Mucosa of descending colon (tissue), 3 donors: ENCODE measurements at regions not wholly inside any gene's neighbourhood (a gene's known extent, or its start where the extent isn't known, plus 50 kb on each side); places are given as distances from the start of the nearest gene placed in this dataset.
A peak's percentile ranks its signal among the peaks of the same experiment; 100 is the strongest.

ENCODE experiments used
- ATAC-seq: fragments of 200-7000 bp; cut with Tn5 transposase; one replicate; pipeline ENCODE4 v1.9.1; 2020; ENCODE audit warnings: mild to moderate bottlenecking, moderate library complexity
- DNase-seq, 3 donors: peaks; one replicate each; pipeline ENCODE4 v3.0.0-alpha.2; 2020
- H3K36me3 ChIP-seq: fragments of 200-600 bp; one replicate; pipeline ENCODE4 v1.8.0; 2021; ENCODE audit warnings: low read depth, mild to moderate bottlenecking
- H3K4me1 ChIP-seq: fragments of 200-600 bp; one replicate; pipeline ENCODE4 v1.8.0; 2021; ENCODE audit warnings: low read depth, mild to moderate bottlenecking
- H3K4me3 ChIP-seq: fragments of 200-600 bp; one replicate; pipeline ENCODE4 v1.8.0; 2021; ENCODE audit warnings: mild to moderate bottlenecking
- H3K9me3 ChIP-seq: fragments of 200-600 bp; one replicate; pipeline ENCODE4 v1.8.0; 2021; ENCODE audit warnings: mild to moderate bottlenecking
- intact Hi-C, 2 donors: fragments of 100-400 bp; cut with DNase I in 1 of 2; cut with micrococcal nuclease in 1 of 2; formaldehyde crosslinking; loops; one replicate each; pipeline versions ENCODE4 v1.11.0 to v1.11.1; 2022; cut with DNase I, micrococcal nuclease
- TF ChIP-seq, protein P1 (sequence below): fragments of 200-600 bp; IDR thresholded peaks from one replicate; pipeline ENCODE4 v1.8.0; 2022; ENCODE audit warnings: antibody characterized with exemption, mild to moderate bottlenecking
- donor health status: DM: no; HTN: no; CAD: no; lungs with moderate emphysema.
- donor health status: DM: no; HTN: no; CAD: no.
- donor health status: DM: no; HTN: yes; CAD: no.

DNA sequence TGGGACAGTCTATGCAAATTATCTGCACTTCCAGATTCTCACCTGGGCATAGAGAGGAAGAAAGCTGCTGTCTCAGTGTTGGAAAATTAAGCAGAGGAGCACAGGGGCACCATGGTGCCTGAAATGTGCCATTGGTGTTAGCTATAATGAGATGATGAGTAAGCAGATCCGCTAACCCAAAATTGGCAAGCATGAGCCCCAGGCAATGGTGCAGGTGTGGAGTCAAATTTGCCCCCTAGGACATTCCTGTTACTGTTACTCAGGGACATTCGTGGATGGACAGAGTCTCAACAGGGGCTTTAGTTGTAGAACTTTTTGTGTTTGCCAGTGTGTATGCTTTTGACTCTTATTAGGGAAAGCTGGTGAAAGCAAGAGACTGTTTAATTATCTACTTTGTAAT, 385.2 kb upstream of the KLF6 start:
- Histone ChIP-seq H3K36me3 (no peaks in the 10 kb centered on the region), H3K9me3 (no peaks in the 10 kb centered on the region), H3K4me1 (no peaks in the 10 kb centered on the region), H3K4me3 (no peak overlapping the region)
- no peak for ATAC-seq
- TF ChIP-seq, protein P1, sequence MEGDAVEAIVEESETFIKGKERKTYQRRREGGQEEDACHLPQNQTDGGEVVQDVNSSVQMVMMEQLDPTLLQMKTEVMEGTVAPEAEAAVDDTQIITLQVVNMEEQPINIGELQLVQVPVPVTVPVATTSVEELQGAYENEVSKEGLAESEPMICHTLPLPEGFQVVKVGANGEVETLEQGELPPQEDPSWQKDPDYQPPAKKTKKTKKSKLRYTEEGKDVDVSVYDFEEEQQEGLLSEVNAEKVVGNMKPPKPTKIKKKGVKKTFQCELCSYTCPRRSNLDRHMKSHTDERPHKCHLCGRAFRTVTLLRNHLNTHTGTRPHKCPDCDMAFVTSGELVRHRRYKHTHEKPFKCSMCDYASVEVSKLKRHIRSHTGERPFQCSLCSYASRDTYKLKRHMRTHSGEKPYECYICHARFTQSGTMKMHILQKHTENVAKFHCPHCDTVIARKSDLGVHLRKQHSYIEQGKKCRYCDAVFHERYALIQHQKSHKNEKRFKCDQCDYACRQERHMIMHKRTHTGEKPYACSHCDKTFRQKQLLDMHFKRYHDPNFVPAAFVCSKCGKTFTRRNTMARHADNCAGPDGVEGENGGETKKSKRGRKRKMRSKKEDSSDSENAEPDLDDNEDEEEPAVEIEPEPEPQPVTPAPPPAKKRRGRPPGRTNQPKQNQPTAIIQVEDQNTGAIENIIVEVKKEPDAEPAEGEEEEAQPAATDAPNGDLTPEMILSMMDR: no peak
- intact Hi-C loops: no loop called here
- DNase-seq: no peak

DNA sequence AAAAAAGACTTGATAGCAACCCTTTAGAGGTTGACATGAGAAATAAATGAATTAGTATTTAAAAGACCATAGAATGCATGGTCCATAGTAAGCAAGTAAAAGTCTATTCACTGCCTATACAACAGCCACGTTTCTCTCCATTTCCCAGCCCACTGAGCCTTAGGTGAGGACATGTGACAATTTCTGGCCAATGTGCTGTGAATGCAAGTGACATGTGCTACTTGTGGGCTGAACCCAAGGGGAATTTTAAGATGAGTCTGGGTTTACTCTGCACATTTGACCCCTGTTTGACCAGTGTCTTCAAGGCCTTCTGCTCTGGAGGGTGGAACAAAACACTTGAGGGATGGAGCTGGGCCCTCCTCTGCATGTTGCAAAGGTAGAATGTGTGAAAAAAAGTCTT, 384.4 kb upstream of the KLF6 start:
- TF ChIP-seq, protein P1: no peak
- intact Hi-C loops: no loop called here
- Histone ChIP-seq H3K9me3 (no peaks in the 10 kb centered on the region), H3K4me3 (no peak overlapping the region), H3K4me1 (no peaks in the 10 kb centered on the region), H3K36me3 (no peaks in the 10 kb centered on the region)
- ATAC-seq (no peak), DNase-seq (no peak)

DNA sequence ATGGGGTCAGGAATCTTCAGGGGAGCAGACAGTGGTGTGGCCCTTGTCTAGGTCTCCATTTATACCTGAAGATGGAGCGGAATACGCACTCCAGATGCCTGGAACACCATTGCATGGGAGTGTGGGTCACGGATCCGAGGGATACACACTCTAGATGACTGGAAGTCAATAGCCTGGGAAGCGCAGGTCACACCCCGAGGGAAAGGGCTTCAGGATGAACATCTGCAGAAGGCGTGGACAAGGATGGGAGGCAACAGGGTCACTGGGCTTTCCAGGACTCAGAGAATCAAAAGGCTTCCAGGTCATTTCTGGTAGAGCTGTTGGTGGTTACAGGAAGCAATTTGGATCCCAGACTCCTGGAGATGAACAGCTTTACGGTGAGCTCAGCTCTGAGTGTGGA, 382.2 kb upstream of the KLF6 start:
- Histone ChIP-seq H3K4me1 (no peaks in the 10 kb centered on the region), H3K4me3 (no peak overlapping the region), H3K9me3 (no peaks in the 10 kb centered on the region), H3K36me3 (no peaks in the 10 kb centered on the region)
- no peak for ATAC-seq
- TF ChIP-seq, protein P1: no peak
- intact Hi-C loops: no loop called here
- DNase-seq: no peak

DNA sequence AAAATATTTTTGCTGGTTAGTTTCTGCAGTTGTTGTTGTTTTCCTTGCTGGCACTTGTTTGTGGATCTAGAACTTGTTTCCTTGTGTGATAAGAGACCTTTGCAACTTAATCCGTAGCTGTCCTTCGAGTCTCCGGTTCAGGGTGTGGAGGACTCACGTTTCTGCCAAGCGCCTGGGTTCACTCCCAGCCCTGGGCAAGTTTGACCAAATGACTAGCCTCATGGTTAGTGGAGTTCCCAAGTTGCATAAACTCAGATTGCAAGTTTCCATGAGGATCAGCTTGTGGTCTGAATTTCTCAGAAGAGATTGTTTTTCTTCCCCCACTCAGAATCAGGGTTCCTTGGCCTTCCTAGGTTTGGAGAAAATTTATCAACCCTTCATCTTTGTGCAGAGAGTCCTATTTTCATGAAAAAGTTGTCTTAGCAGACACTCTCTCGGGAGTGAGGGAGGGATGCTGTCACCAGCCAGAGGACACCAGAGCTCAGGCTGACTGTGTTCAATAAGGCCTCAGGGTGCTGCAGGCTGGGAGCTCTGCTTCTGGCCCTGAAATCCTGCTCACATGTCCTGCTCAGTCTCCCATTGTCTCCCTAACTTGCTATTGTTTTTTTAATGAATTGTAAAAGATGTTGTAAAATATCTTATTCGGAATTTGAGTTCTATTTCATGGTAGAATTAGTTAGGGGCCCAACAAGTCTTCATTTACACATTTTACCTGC, 377.7 kb upstream of the KLF6 start:
- peak; percentile 59 for ATAC-seq
- TF ChIP-seq, protein P1: no peak
- intact Hi-C loops: no loop called here
- no peaks in the 10 kb centered on the region for H3K9me3 ChIP-seq
- no peaks in the 10 kb centered on the region for H3K36me3 ChIP-seq
- no peaks in the 10 kb centered on the region for H3K4me1 ChIP-seq
- DNase-seq: no peak
- no peak overlapping the region for H3K4me3 ChIP-seq

DNA sequence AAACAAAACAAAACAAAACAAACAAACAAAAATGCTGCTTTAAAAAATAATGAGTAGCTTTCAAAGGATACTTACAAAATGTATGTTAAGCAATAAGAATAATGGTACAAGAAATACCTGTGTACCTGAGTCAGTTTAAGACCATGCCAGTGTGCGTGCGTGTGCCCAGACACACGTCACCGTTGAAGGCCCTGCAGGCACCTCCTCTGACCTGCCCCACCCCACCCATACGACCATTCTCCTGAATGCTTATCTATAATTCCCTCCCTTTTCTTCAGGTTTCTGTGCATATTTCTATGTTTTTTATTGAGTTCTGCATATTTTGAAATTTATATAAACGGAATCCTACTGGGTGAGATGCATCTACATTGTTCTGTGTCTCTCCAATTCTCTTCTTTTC, 374.2 kb upstream of the KLF6 start:
- H3K4me3 ChIP-seq: no peak overlapping the region
- no peaks in the 10 kb centered on the region for H3K9me3 ChIP-seq
- no peaks in the 10 kb centered on the region for H3K36me3 ChIP-seq
- TF ChIP-seq, protein P1: no peak
- H3K4me1 ChIP-seq: no peaks in the 10 kb centered on the region
- no peak for ATAC-seq
- intact Hi-C loops: no loop called here
- no peak for DNase-seq

DNA sequence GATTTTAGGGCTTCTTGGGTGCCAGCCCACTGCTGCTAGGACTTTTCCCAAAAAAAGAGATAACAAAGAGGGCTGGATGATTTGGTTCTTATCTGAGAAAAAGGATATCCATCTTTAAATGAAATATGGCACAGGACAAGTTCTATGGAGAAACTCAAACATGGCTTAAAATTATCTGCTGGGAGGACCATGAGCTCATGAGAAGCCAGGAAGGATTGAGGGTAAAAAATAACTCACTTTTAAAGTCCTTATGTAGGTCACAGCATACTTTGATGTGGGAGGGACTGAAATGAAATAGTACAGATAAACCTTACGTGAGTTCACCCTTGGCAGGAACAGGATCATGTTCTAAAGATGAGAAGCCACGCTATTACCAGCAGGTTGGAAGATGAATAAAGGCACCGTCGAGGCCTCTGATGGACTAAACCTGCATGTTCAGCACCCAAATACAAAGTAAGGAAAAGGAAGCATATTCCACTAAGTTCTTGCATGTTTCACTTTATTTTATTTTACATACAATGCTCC, 369.2 kb upstream of the KLF6 start:
- ATAC-seq (peak; percentile 27), DNase-seq (no peak)
- H3K4me1 ChIP-seq: no peaks in the 10 kb centered on the region
- no peak overlapping the region for H3K4me3 ChIP-seq
- intact Hi-C loops: no loop called here
- no peaks in the 10 kb centered on the region for H3K36me3 ChIP-seq
- H3K9me3 ChIP-seq: no peaks in the 10 kb centered on the region
- TF ChIP-seq, protein P1: no peak
